Tibial nerve (tissue), 4 donors: ENCODE measurements at regions not wholly inside any gene's neighbourhood (a gene's known extent, or its start where the extent isn't known, plus 50 kb on each side); places are given as distances from the start of the nearest gene placed in this dataset.
"Not testable (repeated sequence)": the region's sequence is repeated elsewhere in the genome, so short reads cannot be mapped to it uniquely, and the experiment has no call there.

ENCODE experiments used
- DNase-seq, 2 donors: peaks; one replicate each; pipeline ENCODE4 v3.0.0-alpha.2; 2019; ENCODE audit warnings: low spot score in 2 of 2
- H3K27ac ChIP-seq, 4 donors: fragments of 200-600 bp; sonication (generic) in 3 of 4; one replicate each; pipeline ENCODE4 v1.5.1; 2017 to 2019; ENCODE audit warnings: mild to moderate bottlenecking in 1 of 4
- H3K27me3 ChIP-seq, 2 donors: fragments of 200-600 bp; sonication (generic) in 1 of 2; one replicate each; pipeline versions ENCODE4 v1.5.1 to v1.6.0; 2017 to 2019
- H3K36me3 ChIP-seq, 3 donors: fragments of 200-600 bp; sonication (generic); one replicate each; pipeline ENCODE4 v1.5.1; 2018 to 2019
- H3K4me1 ChIP-seq, 4 donors: fragments of 200-600 bp; sonication (generic) in 3 of 4; one replicate each; pipeline ENCODE4 v1.5.1; 2017 to 2019
- H3K4me3 ChIP-seq, 4 donors: fragments of 200-600 bp; sonication (generic) in 3 of 4; one replicate each; pipeline ENCODE4 v1.5.1; 2017 to 2019; ENCODE audit warnings: mild to moderate bottlenecking in 1 of 4, moderate library complexity in 1 of 4
- H3K9me3 ChIP-seq, 4 donors: fragments of 200-600 bp; sonication (generic) in 3 of 4; one replicate each; pipeline ENCODE4 v1.5.1; 2017 to 2019
- CTCF ChIP-seq, 5 experiments: fragments of 200-600 bp in 3 of 5; fragments of 450-650 bp in 2 of 5; sonication (generic) in 3 of 5; IDR thresholded peaks; one replicate each; pipeline ENCODE4 v1.5.1; 2016 to 2019; ENCODE audit warnings: antibody characterized with exemption in 5 of 5, mild to moderate bottlenecking in 3 of 5, moderate library complexity in 2 of 5
- EP300 ChIP-seq, 2 donors: sonication (generic); formaldehyde crosslinking; IDR thresholded peaks; one replicate each; pipeline ENCODE4 v1.6.1; 2017; ENCODE audit warnings: antibody characterized with exemption in 2 of 2, mild to moderate bottlenecking in 1 of 2
- POLR2A ChIP-seq, 2 donors: fragments of 450-650 bp; IDR thresholded peaks; one replicate each; pipeline ENCODE4 v1.6.1; 2017; ENCODE audit warnings: antibody characterized with exemption in 2 of 2, mild to moderate bottlenecking in 2 of 2, moderate library complexity in 2 of 2
- WGBS, 2 donors: methylation state at CpG; one replicate each; pipeline ENCODE4 v1.1.5; 2018; 5-methylcytosine and 5-hydroxymethylcytosine counted together

GRCh38 chr15:99842071-99842470 lies 108.8 kb upstream of the LYSMD4 start:
- TF ChIP-seq CTCF (IDR thresholded peaks at IDR 0.05) (no peak), EP300 (IDR thresholded peaks at IDR 0.05) (no peak), POLR2A (IDR thresholded peaks at IDR 0.05) (no peak)
- Histone ChIP-seq H3K27ac (no peak overlapping the region), H3K27me3 (no peaks in the 10 kb centered on the region), H3K36me3 (no peaks in the 10 kb centered on the region), H3K4me3 (no peak overlapping the region), H3K4me1 (no peaks in the 10 kb centered on the region), H3K9me3 (no peaks in the 10 kb centered on the region)
- no peak for DNase-seq
- 48 to 58% methylated on average over 1 of the region's 1 CpG for WGBS, 2 donors

- no peak for DNase-seq
- Histone ChIP-seq H3K36me3 (peaks cover 0 to 7% (median 0%) of the 10 kb centered on the region in 3 donors), H3K4me3 (no peak overlapping the region), H3K4me1 (no peaks in the 10 kb centered on the region), H3K27me3 (no peaks in the 10 kb centered on the region), H3K9me3 (no peaks in the 10 kb centered on the region), H3K27ac (no peak overlapping the region)
- 84 to 87% methylated on average over 4 of the region's 4 CpGs for WGBS, 2 donors
- TF ChIP-seq EP300 (IDR thresholded peaks at IDR 0.05) (no peak), POLR2A (IDR thresholded peaks at IDR 0.05) (no peak), CTCF (IDR thresholded peaks at IDR 0.05) (no peak)
Observed at GRCh38 chr15:99826157-99826780, 93.0 kb upstream of the LYSMD4 start.

- TF ChIP-seq POLR2A (IDR thresholded peaks at IDR 0.05) (no peak), CTCF (IDR thresholded peaks at IDR 0.05) (no peak)
- no peak for DNase-seq
- WGBS, 2 donors, result 90% methylated on average over 5 of the region's 5 CpGs
- H3K27ac ChIP-seq, result no peak overlapping the region
- no peak overlapping the region for H3K4me3 ChIP-seq
- H3K4me1 ChIP-seq, result no peaks in the 10 kb centered on the region
- no peaks in the 10 kb centered on the region for H3K27me3 ChIP-seq
- no peaks in the 10 kb centered on the region for H3K9me3 ChIP-seq
- peaks cover 0 to 7% (median 0%) of the 10 kb centered on the region in 3 donors for H3K36me3 ChIP-seq
Observed at GRCh38 chr15:99823346-99823745, 90.1 kb upstream of the LYSMD4 start.

GRCh38 chr15:99819981-99820718 lies 86.9 kb upstream of the LYSMD4 start:
- TF ChIP-seq CTCF (IDR thresholded peaks at IDR 0.05) (no peak), POLR2A (IDR thresholded peaks at IDR 0.05) (no peak), EP300 (IDR thresholded peaks at IDR 0.05) (no peak)
- H3K36me3 ChIP-seq, result no peaks in the 10 kb centered on the region
- WGBS, 2 donors, result 89 to 97% methylated on average over 2 of the region's 2 CpGs
- no peaks in the 10 kb centered on the region for H3K4me1 ChIP-seq
- no peak overlapping the region for H3K27ac ChIP-seq
- no peaks in the 10 kb centered on the region for H3K9me3 ChIP-seq
- DNase-seq, result no peak
- H3K27me3 ChIP-seq, result no peaks in the 10 kb centered on the region
- H3K4me3 ChIP-seq, result no peak overlapping the region

- H3K9me3 ChIP-seq, result no peaks in the 10 kb centered on the region
- H3K27me3 ChIP-seq, result no peaks in the 10 kb centered on the region
- H3K4me3 ChIP-seq, result no peak overlapping the region
- H3K27ac ChIP-seq, result no peak overlapping the region
- WGBS, 2 donors, result 96% methylated on average over 3 of the region's 3 CpGs
- no peaks in the 10 kb centered on the region for H3K4me1 ChIP-seq
- no peak for DNase-seq
- TF ChIP-seq POLR2A (IDR thresholded peaks at IDR 0.05) (no peak), EP300 (IDR thresholded peaks at IDR 0.05) (no peak), CTCF (IDR thresholded peaks at IDR 0.05) (no peak)
- H3K36me3 ChIP-seq, result no peaks in the 10 kb centered on the region
Observed at GRCh38 chr15:99818872-99819271, 85.6 kb upstream of the LYSMD4 start.

- not testable (repeated sequence) for H3K27me3 ChIP-seq, H3K4me3 ChIP-seq, H3K4me1 ChIP-seq, H3K36me3 ChIP-seq, H3K27ac ChIP-seq, H3K9me3 ChIP-seq, DNase-seq
- 88 to 90% methylated on average over 2 of the region's 2 CpGs for WGBS, 2 donors
Observed at GRCh38 chr15:99816862-99817261, 83.6 kb upstream of the LYSMD4 start.

- H3K27me3 ChIP-seq, H3K4me3 ChIP-seq, H3K36me3 ChIP-seq, H3K4me1 ChIP-seq, H3K27ac ChIP-seq, DNase-seq, H3K9me3 ChIP-seq: not testable (repeated sequence)
- WGBS, 2 donors, result 89 to 92% methylated on average over 2 of the region's 2 CpGs
Observed at GRCh38 chr15:99810663-99811062, 77.4 kb upstream of the LYSMD4 start.

GRCh38 chr15:99799854-99800250 lies 66.6 kb upstream of the LYSMD4 start:
- not testable (repeated sequence) for DNase-seq, H3K4me1 ChIP-seq, H3K27me3 ChIP-seq, H3K36me3 ChIP-seq, H3K27ac ChIP-seq, H3K9me3 ChIP-seq, H3K4me3 ChIP-seq
- WGBS, 2 donors, result 90 to 95% methylated on average over 29 to 33 of the region's 33 CpGs
